Kasumi-1 (cell line): ENCODE measurements at regions not wholly inside any gene's neighbourhood (a gene's known extent, or its start where the extent isn't known, plus 50 kb on each side); places are given as distances from the start of the nearest gene placed in this dataset.

ENCODE experiments used
- DNase-seq, 2 experiments: peaks; one replicate each; lab custom pipeline; 2025; lab: John Stamatoyannopoulos, UW

DNA sequence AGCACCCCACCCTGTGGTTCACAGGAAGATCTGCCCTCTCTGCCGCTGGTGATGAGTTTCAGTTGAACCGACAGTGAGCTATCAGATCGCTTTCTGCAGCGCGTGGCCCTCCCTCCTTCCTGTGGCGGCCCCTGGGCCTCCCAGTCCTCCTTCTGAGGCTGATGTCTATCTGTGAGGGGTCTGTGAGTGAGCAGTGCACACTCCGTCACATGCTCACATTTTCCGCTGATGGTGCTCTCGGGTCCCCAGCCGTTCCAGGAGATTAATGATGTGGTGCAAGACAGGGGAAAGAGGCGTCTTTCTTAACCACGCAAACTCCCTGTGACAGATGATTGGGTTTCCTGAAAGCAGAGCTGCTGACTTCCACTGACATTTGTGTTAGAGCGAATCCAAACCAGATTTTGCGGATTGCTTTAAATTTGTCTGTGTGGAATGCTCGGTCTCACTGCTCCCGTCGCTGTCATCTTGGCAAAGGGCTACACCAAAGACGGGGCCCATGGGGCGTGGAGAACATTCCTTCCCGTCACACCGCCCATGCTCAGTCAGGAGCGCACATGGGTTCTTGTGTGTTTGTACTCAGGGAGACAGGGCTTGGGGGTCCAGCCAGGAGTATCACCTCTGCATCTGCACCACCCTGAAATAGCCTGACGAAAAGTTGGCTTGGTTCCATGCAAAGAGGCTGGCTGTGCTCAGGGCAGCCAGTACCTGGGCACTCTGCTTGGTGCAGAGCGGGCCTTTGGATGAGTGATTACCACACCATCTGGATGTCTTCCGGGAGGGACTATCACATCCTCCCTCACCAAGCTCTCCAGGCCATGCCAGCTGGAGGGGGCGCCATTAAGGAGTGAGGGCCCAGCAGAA is 154.7 kb upstream of the HS6ST1 start:
- DNase-seq = peak; percentile 99 to 100

DNA sequence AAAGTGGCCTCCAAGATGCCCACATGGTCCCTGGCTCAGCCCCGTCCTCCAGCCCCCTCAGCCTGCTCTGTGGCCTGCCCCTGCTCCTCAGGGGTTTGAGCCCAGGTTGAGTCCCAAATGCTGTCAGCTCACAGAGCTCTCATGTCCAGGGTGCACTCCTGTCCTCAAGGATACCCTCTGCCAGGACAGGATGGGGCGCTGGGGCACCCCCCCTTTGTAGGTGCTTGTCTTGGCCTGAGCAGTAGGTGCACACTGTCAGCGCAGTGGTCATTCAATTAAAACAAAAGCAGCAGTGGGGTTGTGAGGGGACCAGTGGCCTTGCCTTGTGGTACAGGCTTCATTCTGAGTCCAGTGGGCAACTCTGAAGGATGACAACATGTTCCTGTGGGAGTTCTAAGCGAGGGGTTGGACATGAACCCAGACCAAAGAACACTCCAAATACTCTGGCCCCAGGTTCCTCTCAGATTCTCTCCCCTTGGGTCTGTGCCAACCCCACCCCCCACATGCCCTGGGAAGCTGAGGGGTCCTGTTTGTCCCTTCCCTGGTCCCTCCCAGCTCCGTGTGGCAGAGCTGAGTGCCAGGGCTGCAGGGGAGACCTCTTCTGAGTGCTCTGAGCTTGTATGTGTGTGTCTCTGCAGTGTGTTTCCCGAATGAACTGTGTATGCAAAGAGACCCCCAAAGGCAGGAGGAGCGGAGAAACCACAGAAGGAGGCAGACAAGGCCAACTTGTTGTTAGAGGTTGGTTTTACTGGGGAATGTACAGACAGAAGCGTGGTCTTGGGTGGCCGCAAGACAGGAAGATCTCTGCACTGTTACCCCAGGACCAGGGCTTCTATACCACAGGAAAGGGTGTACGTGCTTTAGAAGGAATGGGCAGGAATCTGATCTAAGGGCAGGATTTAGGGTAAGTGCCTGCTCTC is 155.6 kb upstream of the HS6ST1 start:
- DNase-seq = peak; percentile 20 to 26

GRCh38 chr2:128474962-128475361 is 156.3 kb upstream of the HS6ST1 start:
- DNase-seq = no peak

DNA sequence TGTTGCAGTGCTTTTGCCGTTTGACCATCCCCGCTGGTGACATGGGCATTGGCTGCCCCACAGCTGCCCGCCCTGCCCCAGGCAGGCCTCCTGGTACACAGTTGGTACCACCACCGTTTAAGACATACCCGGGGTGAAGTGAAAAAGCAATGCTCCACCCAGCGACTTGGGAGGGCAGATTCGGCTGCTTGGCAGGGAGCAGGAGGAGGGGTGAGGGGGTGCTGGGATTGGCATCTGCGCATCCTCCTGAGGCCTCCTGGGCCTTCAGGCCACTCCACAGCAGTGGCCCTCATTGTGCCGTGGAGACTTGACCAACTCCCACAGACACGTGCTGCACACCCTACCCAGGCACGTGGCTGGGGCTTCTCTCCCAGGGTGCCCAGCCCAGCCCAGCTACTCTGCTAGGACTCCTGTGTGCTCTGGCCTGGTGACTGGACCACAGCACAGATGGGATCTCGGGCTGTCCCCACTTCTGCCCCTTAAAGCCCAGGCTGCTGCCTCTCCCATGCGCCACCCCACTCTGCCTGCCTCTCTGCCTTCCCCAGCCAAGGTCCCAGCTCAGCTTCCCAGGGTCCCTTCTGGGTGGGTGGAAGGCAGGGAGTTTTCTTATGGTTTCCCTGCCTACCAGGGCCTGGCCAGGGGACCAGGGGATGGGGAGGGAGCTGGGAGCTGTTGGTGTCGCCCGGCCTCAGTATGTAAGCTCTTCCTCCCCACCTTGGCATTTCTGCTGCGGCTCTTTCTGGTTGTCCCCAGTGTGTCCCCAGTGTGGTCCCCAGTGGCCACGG is 157.0 kb upstream of the HS6ST1 start:
- DNase-seq = no peak

DNA sequence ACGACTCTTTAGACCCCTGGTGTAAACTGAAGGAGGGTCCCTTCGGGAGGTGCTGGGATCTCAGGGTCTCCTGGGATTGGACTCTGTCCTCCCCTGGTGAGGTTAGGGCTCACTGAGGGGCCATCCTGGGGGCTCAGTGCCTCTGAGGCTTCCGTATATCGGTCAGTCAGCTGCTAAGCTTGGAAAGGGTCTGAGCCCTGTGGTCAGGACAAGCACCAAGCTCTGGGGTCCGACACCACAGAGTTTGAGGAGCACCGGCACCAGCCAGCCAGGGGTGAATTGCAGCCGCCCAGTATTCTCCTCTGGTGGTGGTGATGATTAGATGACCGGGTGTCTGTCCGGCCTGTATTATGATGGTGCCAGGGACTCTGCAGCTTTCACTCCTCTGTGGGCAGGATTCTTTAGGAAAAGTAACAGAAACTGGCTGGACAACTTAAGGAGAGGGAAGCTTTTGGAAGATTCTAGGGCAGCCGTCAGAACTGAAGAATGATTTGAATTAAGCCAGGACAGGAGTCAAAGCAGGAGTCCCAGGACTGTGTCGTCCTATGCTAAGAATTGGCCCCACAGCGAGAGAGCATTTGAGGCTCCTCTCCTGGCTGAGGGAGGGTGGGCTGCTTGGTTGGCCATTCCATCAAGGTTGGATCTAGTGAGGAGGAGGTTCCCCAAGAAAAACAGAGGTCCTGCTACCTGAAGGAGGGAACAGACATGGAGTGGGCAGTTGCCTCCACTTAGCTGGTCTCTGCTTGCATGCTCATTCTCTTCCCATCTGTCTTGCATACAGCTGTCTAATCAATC is 158.6 kb upstream of the HS6ST1 start:
- DNase-seq = no peak

DNA sequence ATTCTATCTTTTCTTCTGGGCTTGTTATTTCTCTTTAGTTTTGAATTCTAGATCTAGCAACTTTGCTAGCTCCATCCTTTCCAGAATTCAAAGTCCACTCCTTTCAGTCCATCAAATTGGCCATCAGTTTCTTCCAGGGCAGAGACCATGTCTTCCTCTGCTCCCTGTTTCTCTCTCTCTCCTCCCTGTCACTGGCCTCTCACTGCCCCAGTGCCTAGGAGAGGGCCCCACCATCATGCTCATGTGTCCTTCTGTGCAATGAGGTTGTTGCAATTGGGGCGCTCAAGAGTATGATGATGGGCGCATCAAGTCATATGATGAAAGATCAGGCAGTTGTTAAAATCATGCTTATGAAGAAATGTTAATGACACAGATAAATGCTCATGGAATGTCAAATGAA is 159.2 kb upstream of the HS6ST1 start:
- no peak for DNase-seq

GRCh38 chr2:128485761-128486639 is 167.3 kb upstream of the HS6ST1 start:
- DNase-seq = no peak

- no peak for DNase-seq
These were observed 168.1 kb upstream of the HS6ST1 start for GRCh38 chr2:128486640-128487375.

DNA sequence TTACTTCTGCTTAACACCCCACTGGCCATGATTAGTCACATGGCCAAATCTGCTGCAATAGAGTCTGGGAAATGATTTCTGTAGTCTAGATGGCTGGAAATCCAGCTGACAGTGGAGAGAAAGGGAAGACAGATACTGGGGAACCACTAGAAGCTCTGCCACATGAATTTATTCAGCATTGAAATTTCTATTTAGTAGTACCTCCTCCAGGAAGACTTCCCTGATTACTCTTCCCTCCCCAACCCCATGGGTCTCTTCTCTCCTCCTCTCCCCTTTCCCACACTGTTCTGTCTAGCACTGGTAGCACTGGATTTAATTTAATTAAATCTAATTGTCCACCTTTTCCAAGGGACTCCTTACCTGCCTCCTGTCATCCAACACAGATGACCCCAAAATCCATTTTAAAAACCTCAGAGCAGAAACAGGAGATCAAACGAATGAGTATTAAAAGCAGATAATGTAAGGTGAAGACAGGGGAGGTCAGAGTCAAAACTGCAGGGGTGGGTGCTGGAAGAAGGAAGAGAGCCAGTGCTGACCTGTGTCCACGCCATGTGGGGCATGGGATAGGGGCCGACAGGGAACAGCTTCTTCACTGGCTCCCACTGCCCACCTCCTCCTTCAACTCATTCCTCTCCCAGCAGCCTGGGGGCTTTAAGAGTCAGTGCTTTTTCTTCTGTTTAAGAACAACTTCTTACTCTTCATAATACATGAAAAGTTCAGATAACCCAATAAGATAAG is 169.2 kb upstream of the HS6ST1 start:
- no peak for DNase-seq

DNA sequence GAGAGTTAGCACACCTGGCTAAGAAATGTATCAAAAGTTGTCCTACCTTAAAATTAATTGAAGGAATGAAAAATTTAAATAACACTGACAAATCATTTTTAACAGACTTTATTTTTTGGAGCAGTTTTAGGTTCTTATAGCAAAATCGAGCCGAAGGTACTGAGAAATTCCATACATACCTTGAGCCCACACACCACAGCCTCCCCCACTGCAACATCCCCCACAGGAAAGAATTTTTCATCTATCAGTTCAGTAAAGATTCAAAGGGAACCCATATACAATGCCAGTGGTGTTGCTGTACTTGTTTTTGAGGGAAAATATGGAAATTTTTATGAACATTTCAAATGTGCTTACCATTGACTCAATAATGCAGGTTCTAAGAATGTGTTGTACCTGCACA is 169.8 kb upstream of the HS6ST1 start:
- DNase-seq = no peak

DNA sequence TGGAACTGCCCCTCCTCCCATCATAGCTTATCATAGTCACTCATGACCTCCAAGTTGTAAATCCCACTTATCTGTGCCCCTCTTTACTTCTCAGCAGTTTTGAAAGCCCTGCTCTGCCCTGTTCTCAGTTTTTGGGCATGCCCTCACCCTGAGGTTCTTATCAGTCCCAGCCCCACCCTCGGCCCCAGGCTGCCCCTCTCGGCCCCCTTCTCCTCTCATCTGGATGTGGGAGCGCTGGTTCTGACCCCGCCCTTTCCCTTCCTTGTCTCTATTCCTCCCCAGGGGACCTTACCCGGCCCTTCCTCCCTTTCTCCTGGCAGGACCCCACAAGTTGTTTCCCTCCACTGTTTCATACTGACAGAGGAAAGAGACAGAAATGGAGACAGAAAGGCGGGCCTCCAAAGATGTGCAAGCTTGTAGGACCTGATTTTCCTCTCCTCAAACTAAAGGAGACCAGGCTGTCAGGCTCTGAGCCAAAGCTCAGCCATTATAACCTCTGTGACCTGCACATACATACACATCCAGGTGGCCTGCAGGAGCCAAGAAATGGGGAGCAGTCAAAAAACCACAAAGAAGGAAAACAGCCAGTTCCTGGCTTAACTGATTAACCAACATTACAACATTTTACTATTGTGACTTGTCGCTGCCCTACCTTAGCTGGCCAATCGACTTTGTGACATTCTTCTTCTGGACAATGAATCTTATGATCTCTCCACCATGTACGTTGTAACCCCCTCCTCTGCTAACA is 171.0 kb upstream of the HS6ST1 start:
- peak in 1 of 2 experiments; percentile 21 for DNase-seq

DNA sequence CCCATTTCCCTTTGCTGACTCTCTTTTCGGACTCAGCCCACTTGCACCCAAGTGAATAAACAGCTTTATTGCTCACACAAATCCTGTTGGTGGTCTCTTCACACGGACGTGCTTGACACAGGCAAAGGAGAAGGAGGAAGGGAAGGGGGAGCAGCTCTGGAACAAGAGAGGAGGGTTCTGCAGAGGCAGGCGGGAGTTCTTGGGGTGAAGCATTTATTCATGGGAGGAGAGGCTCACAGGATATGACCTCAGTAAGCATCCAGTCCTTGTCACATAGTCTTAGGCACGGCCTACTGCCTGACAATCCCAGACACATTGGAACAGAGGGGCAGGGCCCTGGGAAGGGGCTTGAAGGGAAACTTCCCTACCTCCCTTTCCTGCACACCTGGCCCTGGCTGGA is 171.7 kb upstream of the HS6ST1 start:
- DNase-seq = no peak

- no peak for DNase-seq
These were observed 172.4 kb upstream of the HS6ST1 start for GRCh38 chr2:128490881-128491691.

- no peak for DNase-seq
These were observed 173.1 kb upstream of the HS6ST1 start for GRCh38 chr2:128491692-128492244.

GRCh38 chr2:128492966-128493811 is 174.5 kb upstream of the HS6ST1 start:
- no peak for DNase-seq

- no peak for DNase-seq
These were observed 175.2 kb upstream of the HS6ST1 start for GRCh38 chr2:128493880-128494279.
